Astrocyte (in vitro differentiated cells and primary cell): ENCODE measurements at regions not wholly inside any gene's neighbourhood (a gene's known extent, or its start where the extent isn't known, plus 50 kb on each side); places are given as distances from the start of the nearest gene placed in this dataset.
A peak's percentile ranks its signal among the peaks of the same experiment; 100 is the strongest.

Source experiments
- DNase-seq: peaks from one replicate; pipeline ENCODE4 v3.0.0-alpha.2; 2010; ENCODE audit warnings: low read depth
- FAIRE-seq: peaks from 2 replicates; lab custom pipeline; 2011; peaks lifted over from hg19 to GRCh38; lab: Jason Lieb, UNC
- H2AFZ ChIP-seq: 2 replicates; pipeline ENCODE4 v1.6.0; 2012; ENCODE audit warnings: low read depth, low read length, inconsistent platforms
- H3K27ac ChIP-seq: 2 replicates; pipeline ENCODE4 v1.5.1; 2011; ENCODE audit warnings: low read depth, low read length, inconsistent platforms
- H3K27me3 ChIP-seq: 2 replicates; pipeline ENCODE4 v1.6.0; 2011; ENCODE audit warnings: low read length, inconsistent platforms; ENCODE audit not compliant: insufficient read depth
- H3K36me3 ChIP-seq: 2 replicates; pipeline ENCODE4 v1.5.1; 2011; ENCODE audit warnings: low read length, inconsistent platforms; ENCODE audit not compliant: insufficient read depth
- H3K4me1 ChIP-seq: 2 replicates; pipeline ENCODE4 v1.5.1; 2011; ENCODE audit warnings: low read length, inconsistent platforms; ENCODE audit not compliant: insufficient read depth
- H3K4me2 ChIP-seq: 2 replicates; pipeline ENCODE4 v1.6.0; 2012; ENCODE audit warnings: low read length, inconsistent platforms
- H3K4me3 ChIP-seq: 2 replicates; pipeline ENCODE4 v1.5.1; 2011; ENCODE audit warnings: low read depth, mild to moderate bottlenecking, low read length, inconsistent platforms; ENCODE audit not compliant: insufficient read depth
- H3K79me2 ChIP-seq: 2 replicates; pipeline ENCODE4 v1.6.0; 2012; ENCODE audit warnings: mild to moderate bottlenecking, low read length, inconsistent platforms; ENCODE audit not compliant: insufficient read depth
- H3K9ac ChIP-seq: 2 replicates; pipeline ENCODE4 v1.6.0; 2012; ENCODE audit warnings: mild to moderate bottlenecking, low read length, inconsistent platforms
- H3K9me3 ChIP-seq: 2 replicates; pipeline ENCODE4 v1.5.1; 2012; ENCODE audit warnings: low read depth, mild to moderate bottlenecking, low read length, inconsistent platforms; ENCODE audit not compliant: insufficient read depth
- H4K20me1 ChIP-seq: 2 replicates; pipeline ENCODE4 v1.6.0; 2012; ENCODE audit warnings: low read length, inconsistent platforms; ENCODE audit not compliant: insufficient read depth
- H3K27ac Mint-ChIP-seq: one replicate; pipeline ENCODE4 v1.8.0; 2021; ENCODE audit warnings: mild to moderate bottlenecking, mixed read lengths; ENCODE audit not compliant: unreplicated experiment
- H3K27me3 Mint-ChIP-seq: one replicate; pipeline ENCODE4 v1.8.0; 2021; ENCODE audit warnings: low read depth, mixed read lengths; ENCODE audit not compliant: unreplicated experiment
- H3K36me3 Mint-ChIP-seq: one replicate; pipeline ENCODE4 v1.8.0; 2021; ENCODE audit warnings: low read depth, mixed read lengths; ENCODE audit not compliant: unreplicated experiment
- H3K4me1 Mint-ChIP-seq: one replicate; pipeline ENCODE4 v1.8.0; 2021; ENCODE audit warnings: low read depth, mixed read lengths; ENCODE audit not compliant: unreplicated experiment
- H3K4me3 Mint-ChIP-seq: one replicate; pipeline ENCODE4 v1.8.0; 2021; ENCODE audit warnings: mild to moderate bottlenecking, moderate library complexity, mixed read lengths; ENCODE audit not compliant: unreplicated experiment
- H3K9me3 Mint-ChIP-seq: one replicate; pipeline ENCODE4 v1.8.0; 2021; ENCODE audit warnings: mild to moderate bottlenecking, mixed read lengths; ENCODE audit not compliant: unreplicated experiment
- CTCF ChIP-seq: IDR thresholded peaks from 2 replicates; pipeline ENCODE4 v1.5.1; 2011; ENCODE audit warnings: low read depth, mild to moderate bottlenecking, inconsistent platforms, low read length, moderate library complexity; ENCODE audit not compliant: insufficient read depth
- EZH2 ChIP-seq: IDR thresholded peaks from 2 replicates; pipeline ENCODE4 v1.6.1; 2012; ENCODE audit warnings: mild to moderate bottlenecking, low read length, inconsistent platforms; ENCODE audit not compliant: insufficient read depth

DNA sequence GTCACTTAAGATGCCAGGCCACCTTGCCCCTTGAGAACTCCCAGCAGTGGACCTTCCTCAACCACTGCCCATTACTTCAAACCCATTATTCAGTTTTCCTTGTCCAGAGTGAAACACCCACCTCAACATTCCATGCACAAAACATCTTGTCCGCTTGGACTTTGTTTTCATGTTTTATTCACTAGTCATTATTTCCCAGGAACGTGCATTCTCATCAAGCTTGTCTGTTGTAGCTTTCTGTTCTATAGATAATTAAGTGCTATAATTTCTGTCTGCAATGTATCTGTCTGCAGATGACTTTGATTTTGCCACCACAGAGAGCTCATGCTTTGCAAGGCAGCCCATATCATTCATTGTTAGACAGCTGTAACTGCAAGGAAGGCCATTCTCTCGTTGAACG lies 117.4 kb downstream of the RAB18 start:
- Histone ChIP-seq H3K9me3 (no peaks in the 10 kb centered on the region), H3K9ac (no peak overlapping the region), H3K79me2 (no peaks in the 10 kb centered on the region), H4K20me1 (no peaks in the 10 kb centered on the region), H2AFZ (no peak overlapping the region), H3K4me1 (no peaks in the 10 kb centered on the region), H3K27ac (no peak overlapping the region), H3K27me3 (no peaks in the 10 kb centered on the region), H3K36me3 (no peaks in the 10 kb centered on the region), H3K4me3 (no peak overlapping the region), H3K4me2 (no peak overlapping the region)
- DNase-seq = peak; percentile 42
- Mint-ChIP-seq H3K36me3 (no peaks in the 10 kb centered on the region), H3K27me3 (peaks cover 9% of the 10 kb centered on the region), H3K4me1 (peaks cover 14% of the 10 kb centered on the region), H3K27ac (no peak overlapping the region), H3K4me3 (no peak overlapping the region), H3K9me3 (no peaks in the 10 kb centered on the region)
- TF ChIP-seq CTCF (no peak), EZH2 (no peak)
- no peak for FAIRE-seq

- no peaks in the 10 kb centered on the region for H3K9me3 ChIP-seq
- H3K4me1 ChIP-seq = no peaks in the 10 kb centered on the region
- Mint-ChIP-seq H3K27ac (no peak overlapping the region), H3K4me3 (no peak overlapping the region), H3K36me3 (no peaks in the 10 kb centered on the region), H3K4me1 (peaks cover 14% of the 10 kb centered on the region), H3K9me3 (no peaks in the 10 kb centered on the region), H3K27me3 (peaks cover 11% of the 10 kb centered on the region)
- no peaks in the 10 kb centered on the region for H4K20me1 ChIP-seq
- no peak overlapping the region for H3K4me3 ChIP-seq
- FAIRE-seq (no peak), DNase-seq (no peak)
- no peak overlapping the region for H2AFZ ChIP-seq
- no peak for TF ChIP-seq CTCF
- no peaks in the 10 kb centered on the region for H3K36me3 ChIP-seq
- H3K9ac ChIP-seq = no peak overlapping the region
- no peak overlapping the region for H3K4me2 ChIP-seq
- no peaks in the 10 kb centered on the region for H3K27me3 ChIP-seq
- no peak overlapping the region for H3K27ac ChIP-seq
- H3K79me2 ChIP-seq = no peaks in the 10 kb centered on the region
These were observed 118.5 kb downstream of the RAB18 start for GRCh38 chr10:27622596-27622995.
